ENCODE measurements at regions not wholly inside any gene's neighbourhood (a gene's known extent, or its start where the extent isn't known, plus 50 kb on each side); places are given as distances from the start of the nearest gene placed in this dataset.

DNA sequence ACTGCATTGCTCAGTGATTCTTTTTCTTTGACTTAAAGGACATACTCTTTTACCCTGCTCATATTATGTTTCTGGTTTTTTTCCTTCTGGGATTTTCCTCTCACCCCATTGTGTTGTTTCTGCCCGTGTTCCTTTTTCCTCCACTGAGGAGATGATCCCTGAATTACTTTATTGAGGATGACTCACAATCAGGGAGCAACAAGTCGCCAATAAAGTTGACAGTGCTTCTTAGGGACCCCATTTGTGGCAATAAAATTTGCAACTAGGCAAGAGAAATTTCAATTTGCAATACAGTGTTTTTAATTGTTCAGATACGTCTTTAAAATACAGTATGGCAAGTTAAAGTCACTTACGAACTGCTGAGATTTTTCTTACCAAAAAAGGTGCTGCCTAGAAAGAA, 217.9 kb downstream of the SOX4 start:
- intact Hi-C loops (cut with DNase I, micrococcal nuclease), result no loop called here
- Histone ChIP-seq H3K4me1 (ENCODE audit: low read depth) (peaks cover 5% of the 10 kb centered on the region), H3K9me3 (no peaks in the 10 kb centered on the region), H3K4me3 (no peak overlapping the region), H3K36me3 (ENCODE audit: low read depth) (no peaks in the 10 kb centered on the region)
- no peak for DNase-seq
- TF ChIP-seq, protein P1, sequence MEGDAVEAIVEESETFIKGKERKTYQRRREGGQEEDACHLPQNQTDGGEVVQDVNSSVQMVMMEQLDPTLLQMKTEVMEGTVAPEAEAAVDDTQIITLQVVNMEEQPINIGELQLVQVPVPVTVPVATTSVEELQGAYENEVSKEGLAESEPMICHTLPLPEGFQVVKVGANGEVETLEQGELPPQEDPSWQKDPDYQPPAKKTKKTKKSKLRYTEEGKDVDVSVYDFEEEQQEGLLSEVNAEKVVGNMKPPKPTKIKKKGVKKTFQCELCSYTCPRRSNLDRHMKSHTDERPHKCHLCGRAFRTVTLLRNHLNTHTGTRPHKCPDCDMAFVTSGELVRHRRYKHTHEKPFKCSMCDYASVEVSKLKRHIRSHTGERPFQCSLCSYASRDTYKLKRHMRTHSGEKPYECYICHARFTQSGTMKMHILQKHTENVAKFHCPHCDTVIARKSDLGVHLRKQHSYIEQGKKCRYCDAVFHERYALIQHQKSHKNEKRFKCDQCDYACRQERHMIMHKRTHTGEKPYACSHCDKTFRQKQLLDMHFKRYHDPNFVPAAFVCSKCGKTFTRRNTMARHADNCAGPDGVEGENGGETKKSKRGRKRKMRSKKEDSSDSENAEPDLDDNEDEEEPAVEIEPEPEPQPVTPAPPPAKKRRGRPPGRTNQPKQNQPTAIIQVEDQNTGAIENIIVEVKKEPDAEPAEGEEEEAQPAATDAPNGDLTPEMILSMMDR (IDR thresholded peaks at IDR 0.05), result no peak
- no peak for ATAC-seq

DNA sequence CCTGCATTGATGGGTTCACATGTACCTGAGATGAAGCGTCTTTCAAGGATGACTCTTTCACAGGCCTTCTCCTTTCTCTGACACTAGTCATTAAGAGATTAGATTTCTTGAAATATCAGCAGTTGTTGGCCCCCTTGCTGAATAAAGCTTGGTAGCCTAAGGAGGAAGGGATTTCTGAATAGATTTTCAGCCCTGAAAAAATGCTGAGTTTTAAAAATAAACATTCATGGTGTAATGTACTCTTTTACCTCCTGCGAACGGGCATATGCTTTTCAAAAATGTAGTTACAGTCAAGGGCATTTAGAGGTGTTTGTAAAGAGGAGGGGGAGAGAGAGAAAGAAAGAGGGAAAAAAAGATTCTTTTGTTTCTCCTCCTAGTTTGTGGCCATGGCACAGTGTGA, 222.7 kb downstream of the SOX4 start:
- intact Hi-C loops (cut with DNase I, micrococcal nuclease), result no loop called here
- Histone ChIP-seq H3K4me3 (no peak overlapping the region), H3K4me1 (ENCODE audit: low read depth) (no peaks in the 10 kb centered on the region), H3K9me3 (no peaks in the 10 kb centered on the region), H3K36me3 (ENCODE audit: low read depth) (no peaks in the 10 kb centered on the region)
- DNase-seq, result no peak
- no peak for ATAC-seq
- TF ChIP-seq, protein P1 (IDR thresholded peaks at IDR 0.05), result no peak

DNA sequence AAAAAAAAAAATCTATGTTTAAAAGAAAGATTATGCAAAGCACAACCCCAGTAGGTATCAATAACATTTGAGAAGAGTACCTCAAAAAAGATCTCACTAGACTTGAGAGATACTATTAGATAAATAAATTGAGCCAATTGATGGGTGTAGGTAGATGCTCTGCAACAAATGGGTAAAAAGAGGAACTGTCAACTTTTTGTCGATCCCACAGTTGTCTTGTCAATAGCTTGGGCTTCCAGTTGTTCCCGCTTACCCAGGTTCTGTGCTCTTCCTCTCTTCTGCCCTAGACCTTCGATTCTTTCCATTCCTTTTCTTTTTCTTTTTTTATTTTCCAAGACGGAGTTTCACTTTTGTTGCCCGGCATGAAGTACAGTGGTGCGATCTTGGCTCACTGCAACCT, 226.9 kb downstream of the SOX4 start:
- no peaks in the 10 kb centered on the region for H3K9me3 ChIP-seq
- H3K36me3 ChIP-seq (ENCODE audit: low read depth), result no peaks in the 10 kb centered on the region
- H3K4me1 ChIP-seq (ENCODE audit: low read depth), result no peaks in the 10 kb centered on the region
- intact Hi-C loops (cut with DNase I, micrococcal nuclease), result no loop called here
- DNase-seq (no peak), ATAC-seq (no peak)
- no peak overlapping the region for H3K4me3 ChIP-seq
- TF ChIP-seq, protein P1 (IDR thresholded peaks at IDR 0.05), result no peak

GRCh38 chr6:21823371-21823770, 229.8 kb downstream of the SOX4 start:
- TF ChIP-seq, protein P1 (IDR thresholded peaks at IDR 0.05), result no peak
- H3K4me1 ChIP-seq (ENCODE audit: low read depth), result no peaks in the 10 kb centered on the region
- H3K9me3 ChIP-seq, result no peaks in the 10 kb centered on the region
- ATAC-seq, result no peak
- no peak overlapping the region for H3K4me3 ChIP-seq
- intact Hi-C loops (cut with DNase I, micrococcal nuclease), result no loop called here
- H3K36me3 ChIP-seq (ENCODE audit: low read depth), result no peaks in the 10 kb centered on the region
- DNase-seq, result no peak

DNA sequence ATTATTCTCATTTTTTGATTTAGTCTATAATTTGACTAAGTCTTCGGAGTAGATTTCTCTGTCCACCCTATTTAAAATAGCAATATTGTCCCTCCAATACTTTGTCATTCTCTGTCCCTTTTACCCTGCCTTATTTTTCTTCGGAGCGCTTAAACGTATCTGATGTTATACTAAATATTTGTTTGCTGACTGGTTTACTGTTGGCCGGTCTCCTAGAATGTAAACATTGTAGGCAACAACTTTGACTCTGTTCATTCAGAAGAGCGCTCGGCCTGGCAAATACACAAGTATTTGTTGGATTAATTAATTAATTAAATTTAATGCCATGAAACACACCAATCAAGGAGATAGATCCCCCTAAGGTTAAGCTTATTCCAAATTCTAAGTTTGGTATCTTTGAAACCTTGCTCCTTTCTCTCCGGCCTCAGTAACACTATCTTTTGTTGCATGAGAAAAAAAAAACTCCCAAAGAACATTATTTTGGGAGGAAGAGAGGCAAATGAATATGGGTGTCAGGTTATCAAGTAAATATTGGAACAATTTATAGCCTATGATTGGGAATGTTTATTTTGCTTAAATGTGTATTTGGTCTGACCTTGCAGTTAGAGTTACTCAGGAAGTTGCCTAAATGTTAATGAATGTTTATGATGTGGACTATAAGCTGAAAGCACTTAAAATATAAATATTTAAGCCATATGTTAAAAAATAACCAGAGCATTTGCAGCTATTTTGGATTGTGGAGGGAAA, 231.1 kb downstream of the SOX4 start:
- no peak overlapping the region for H3K4me3 ChIP-seq
- intact Hi-C loops (cut with DNase I, micrococcal nuclease), result no loop called here
- DNase-seq (no peak), ATAC-seq (no peak)
- H3K36me3 ChIP-seq (ENCODE audit: low read depth), result no peaks in the 10 kb centered on the region
- H3K9me3 ChIP-seq, result no peaks in the 10 kb centered on the region
- no peaks in the 10 kb centered on the region for H3K4me1 ChIP-seq (ENCODE audit: low read depth)
- TF ChIP-seq, protein P1 (IDR thresholded peaks at IDR 0.05), result no peak

- H3K36me3 ChIP-seq (ENCODE audit: low read depth), result no peaks in the 10 kb centered on the region
- DNase-seq (no peak), ATAC-seq (no peak)
- H3K4me1 ChIP-seq (ENCODE audit: low read depth), result no peaks in the 10 kb centered on the region
- no peaks in the 10 kb centered on the region for H3K9me3 ChIP-seq
- TF ChIP-seq, protein P1 (IDR thresholded peaks at IDR 0.05), result no peak
- H3K4me3 ChIP-seq, result no peak overlapping the region
- intact Hi-C loops (cut with DNase I, micrococcal nuclease), result no loop called here
Measured at GRCh38 chr6:21826023-21826422, 232.5 kb downstream of the SOX4 start.
